ENCODE measurements at regions not wholly inside any gene's neighbourhood (a gene's known extent, or its start where the extent isn't known, plus 50 kb on each side); places are given as distances from the start of the nearest gene placed in this dataset.

GRCh38 chr11:26860091-26860780 is 133.7 kb upstream of the FIBIN start:
- no peaks in the 10 kb centered on the region for H3K9me3 Mint-ChIP-seq (ENCODE audit: low read depth)
- H3K4me3 Mint-ChIP-seq (ENCODE audit: unreplicated experiment) = no peak overlapping the region
- H3K4me1 Mint-ChIP-seq (ENCODE audit: low read depth) = peaks cover 4% of the 10 kb centered on the region
- DNase-seq (ENCODE audit: low spot score) = no peak
- H3K36me3 Mint-ChIP-seq (ENCODE audit: low read depth) = no peaks in the 10 kb centered on the region
- no peak overlapping the region for H3K27ac Mint-ChIP-seq (ENCODE audit: unreplicated experiment)
- no peaks in the 10 kb centered on the region for H3K27me3 Mint-ChIP-seq (ENCODE audit: low read depth)
- no peak for TF ChIP-seq CTCF (IDR thresholded peaks at IDR 0.05)

DNA sequence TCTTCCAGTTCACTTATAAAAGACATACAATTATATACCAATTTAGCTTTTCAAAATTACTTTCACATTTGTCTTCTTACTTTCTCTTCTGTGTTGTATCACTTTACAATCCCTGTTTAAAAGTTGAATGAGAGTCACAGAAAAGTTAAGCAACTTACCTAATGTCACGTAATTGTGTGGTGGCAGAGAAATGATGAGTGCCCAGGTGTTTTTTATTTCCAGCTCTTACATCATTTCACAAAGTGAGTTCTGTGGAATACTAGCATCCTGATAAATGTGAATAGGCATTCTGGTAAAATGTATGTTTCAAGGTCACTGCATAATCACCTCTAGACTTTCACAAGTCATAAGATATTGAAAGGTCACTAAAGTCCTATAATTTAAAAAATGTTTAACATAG is 133.0 kb upstream of the FIBIN start:
- Mint-ChIP-seq H3K36me3 (ENCODE audit: low read depth) (peaks cover 1% of the 10 kb centered on the region), H3K27me3 (ENCODE audit: low read depth) (no peaks in the 10 kb centered on the region), H3K4me1 (ENCODE audit: low read depth) (peaks cover 4% of the 10 kb centered on the region), H3K27ac (ENCODE audit: unreplicated experiment) (no peak overlapping the region), H3K9me3 (ENCODE audit: low read depth) (peaks cover 2% of the 10 kb centered on the region), H3K4me3 (ENCODE audit: unreplicated experiment) (no peak overlapping the region)
- no peak for TF ChIP-seq CTCF (IDR thresholded peaks at IDR 0.05)
- DNase-seq (ENCODE audit: low spot score) = no peak

GRCh38 chr11:26862801-26863200 is 131.1 kb upstream of the FIBIN start:
- H3K27me3 Mint-ChIP-seq (ENCODE audit: low read depth) = no peaks in the 10 kb centered on the region

DNA sequence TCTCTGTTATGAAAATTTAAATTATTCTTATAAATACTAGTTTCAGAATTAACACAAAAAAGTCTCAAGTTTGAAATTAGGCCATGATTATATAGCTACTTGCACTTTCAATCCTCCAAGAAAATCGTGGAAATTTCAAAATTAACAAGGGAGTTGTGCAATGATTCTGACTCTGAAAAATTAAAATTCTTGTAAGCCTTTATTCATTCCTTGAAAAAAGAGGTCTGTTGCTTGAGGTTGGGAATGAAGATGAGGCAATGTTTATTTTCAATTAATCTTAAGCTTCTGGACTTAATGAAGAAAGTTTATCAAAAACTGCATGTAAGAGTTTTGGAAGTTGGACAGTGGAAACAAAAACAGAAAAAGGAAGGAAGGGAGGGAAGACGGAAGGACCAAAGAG is 128.2 kb upstream of the FIBIN start:
- H3K27ac Mint-ChIP-seq (ENCODE audit: unreplicated experiment) = no peak overlapping the region
- H3K4me3 Mint-ChIP-seq (ENCODE audit: unreplicated experiment) = no peak overlapping the region
- H3K27me3 Mint-ChIP-seq (ENCODE audit: low read depth) = no peaks in the 10 kb centered on the region
- H3K36me3 Mint-ChIP-seq (ENCODE audit: low read depth) = peaks cover 14% of the 10 kb centered on the region
- DNase-seq (ENCODE audit: low spot score) = no peak
- TF ChIP-seq CTCF (IDR thresholded peaks at IDR 0.05) = no peak
- peaks cover under 1% of the 10 kb centered on the region for H3K4me1 Mint-ChIP-seq (ENCODE audit: low read depth)
- H3K9me3 Mint-ChIP-seq (ENCODE audit: low read depth) = peaks cover 24% of the 10 kb centered on the region

More at GRCh38 chr11:26862801-26863200, 131.1 kb upstream of the FIBIN start:
- no peak for DNase-seq (ENCODE audit: low spot score)
- peaks cover 7% of the 10 kb centered on the region for H3K9me3 Mint-ChIP-seq (ENCODE audit: low read depth)
- no peak for TF ChIP-seq CTCF (IDR thresholded peaks at IDR 0.05)
- H3K4me1 Mint-ChIP-seq (ENCODE audit: low read depth) = peaks cover 4% of the 10 kb centered on the region
- H3K4me3 Mint-ChIP-seq (ENCODE audit: unreplicated experiment) = no peak overlapping the region
- H3K27ac Mint-ChIP-seq (ENCODE audit: unreplicated experiment) = no peak overlapping the region
- peaks cover 5% of the 10 kb centered on the region for H3K36me3 Mint-ChIP-seq (ENCODE audit: low read depth)

DNA sequence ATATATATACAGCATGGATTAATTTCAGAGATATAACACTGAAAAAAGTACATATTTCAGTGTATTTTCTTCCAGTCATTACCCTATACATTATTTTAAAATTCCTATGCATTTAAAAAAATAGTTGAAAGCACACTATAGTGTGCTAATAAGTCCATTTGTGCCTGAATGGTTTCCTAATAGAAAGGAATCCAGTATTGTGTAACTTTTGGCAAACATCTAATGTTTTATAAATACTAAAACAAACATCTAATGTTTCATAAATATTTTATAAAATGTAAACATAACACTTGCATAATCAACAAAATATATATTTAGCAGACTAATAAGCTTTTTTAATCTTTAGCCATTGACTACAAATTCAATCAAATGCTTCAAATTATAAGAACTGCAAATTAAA is 126.6 kb upstream of the FIBIN start:
- H3K27me3 Mint-ChIP-seq (ENCODE audit: low read depth) = no peaks in the 10 kb centered on the region
- H3K4me1 Mint-ChIP-seq (ENCODE audit: low read depth) = no peaks in the 10 kb centered on the region
- peaks cover 29% of the 10 kb centered on the region for H3K9me3 Mint-ChIP-seq (ENCODE audit: low read depth)
- DNase-seq (ENCODE audit: low spot score) = no peak
- TF ChIP-seq CTCF (IDR thresholded peaks at IDR 0.05) = no peak
- no peak overlapping the region for H3K27ac Mint-ChIP-seq (ENCODE audit: unreplicated experiment)
- H3K4me3 Mint-ChIP-seq (ENCODE audit: unreplicated experiment) = no peak overlapping the region
- peaks cover 17% of the 10 kb centered on the region for H3K36me3 Mint-ChIP-seq (ENCODE audit: low read depth)
